GM12873 (cell line): ENCODE measurements at regions not wholly inside any gene's neighbourhood (a gene's known extent, or its start where the extent isn't known, plus 50 kb on each side); places are given as distances from the start of the nearest gene placed in this dataset.

Experiments
- TF ChIP-seq, protein P1 (sequence below): IDR thresholded peaks from 2 replicates; pipeline ENCODE4 v1.5.1; 2012; ENCODE audit warnings: low read depth, mild to moderate bottlenecking, moderate library complexity, low read length, control low read depth; ENCODE audit not compliant: insufficient read depth; ENCODE audit errors: missing control alignments

DNA sequence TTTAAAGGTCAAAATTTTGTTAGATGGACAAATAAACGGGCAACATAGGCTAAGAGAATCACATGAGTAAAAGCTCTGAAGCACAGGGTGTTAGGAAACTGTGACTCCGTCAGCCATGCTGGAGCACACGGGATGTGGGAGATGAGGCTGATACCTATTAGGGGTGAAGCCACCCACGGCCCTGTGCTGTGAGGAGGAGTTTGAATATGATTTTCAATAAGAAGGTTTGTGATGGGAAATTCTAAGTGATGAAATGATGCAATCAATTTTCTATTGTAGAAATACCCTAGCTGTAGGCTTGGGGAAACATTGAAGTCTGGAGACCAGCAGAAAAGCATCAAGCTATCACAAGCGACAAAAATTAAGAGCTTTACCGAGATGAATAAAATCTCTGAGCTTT is 431.3 kb downstream of the CMPK2 start:
- TF ChIP-seq, protein P1, sequence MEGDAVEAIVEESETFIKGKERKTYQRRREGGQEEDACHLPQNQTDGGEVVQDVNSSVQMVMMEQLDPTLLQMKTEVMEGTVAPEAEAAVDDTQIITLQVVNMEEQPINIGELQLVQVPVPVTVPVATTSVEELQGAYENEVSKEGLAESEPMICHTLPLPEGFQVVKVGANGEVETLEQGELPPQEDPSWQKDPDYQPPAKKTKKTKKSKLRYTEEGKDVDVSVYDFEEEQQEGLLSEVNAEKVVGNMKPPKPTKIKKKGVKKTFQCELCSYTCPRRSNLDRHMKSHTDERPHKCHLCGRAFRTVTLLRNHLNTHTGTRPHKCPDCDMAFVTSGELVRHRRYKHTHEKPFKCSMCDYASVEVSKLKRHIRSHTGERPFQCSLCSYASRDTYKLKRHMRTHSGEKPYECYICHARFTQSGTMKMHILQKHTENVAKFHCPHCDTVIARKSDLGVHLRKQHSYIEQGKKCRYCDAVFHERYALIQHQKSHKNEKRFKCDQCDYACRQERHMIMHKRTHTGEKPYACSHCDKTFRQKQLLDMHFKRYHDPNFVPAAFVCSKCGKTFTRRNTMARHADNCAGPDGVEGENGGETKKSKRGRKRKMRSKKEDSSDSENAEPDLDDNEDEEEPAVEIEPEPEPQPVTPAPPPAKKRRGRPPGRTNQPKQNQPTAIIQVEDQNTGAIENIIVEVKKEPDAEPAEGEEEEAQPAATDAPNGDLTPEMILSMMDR = no peak

DNA sequence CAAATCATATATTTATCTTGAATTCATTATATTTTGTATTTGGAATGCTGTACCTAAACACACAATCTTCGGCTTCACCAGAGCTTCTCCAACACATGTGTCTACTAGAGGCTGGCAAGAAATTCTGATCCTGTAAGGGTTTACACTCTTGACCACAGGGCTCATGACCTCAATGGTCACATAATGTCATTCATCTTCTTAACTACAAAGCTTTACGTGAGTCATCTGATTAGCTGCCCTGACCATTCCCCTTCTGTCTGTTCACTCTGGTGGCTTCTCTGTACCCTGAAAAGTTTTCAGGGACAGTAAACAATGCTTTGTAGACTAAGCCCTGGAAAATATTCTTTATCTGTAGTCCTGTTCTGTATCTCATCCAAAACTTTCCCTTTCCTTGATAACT is 423.9 kb downstream of the CMPK2 start:
- TF ChIP-seq, protein P1 = no peak

DNA sequence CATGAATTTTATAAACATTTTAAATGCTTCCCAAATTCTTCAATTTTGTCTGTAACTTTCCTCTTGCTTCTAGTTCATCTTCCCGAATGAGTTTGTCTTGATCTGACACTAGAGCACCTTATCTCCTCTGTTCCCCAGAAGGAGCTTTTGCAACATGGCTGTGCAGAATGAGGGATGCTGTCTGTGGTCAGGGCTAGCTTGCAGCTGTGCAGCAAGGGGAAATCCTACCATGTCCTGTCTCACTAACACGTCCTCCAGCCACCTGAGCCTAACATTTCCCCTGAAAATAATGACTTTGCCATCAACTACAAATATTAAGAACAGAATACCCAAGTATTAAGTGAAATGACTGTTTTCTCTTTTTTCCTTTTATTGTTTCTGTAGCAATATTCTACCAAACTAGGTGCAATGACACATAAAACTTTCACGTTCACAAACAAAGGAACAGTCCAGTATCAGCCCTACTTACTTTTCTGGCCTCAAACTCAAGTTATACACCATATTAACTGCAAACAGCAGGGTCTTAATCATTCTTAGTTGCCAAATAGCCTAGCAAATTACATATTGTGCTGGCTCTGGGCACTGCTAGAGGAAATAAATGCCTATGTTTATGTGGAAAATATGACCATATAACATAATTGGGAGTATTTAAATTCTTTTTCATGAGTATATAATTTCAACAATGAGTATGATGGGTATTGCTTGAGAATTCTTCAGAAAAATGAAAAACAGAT is 423.3 kb downstream of the CMPK2 start:
- TF ChIP-seq, protein P1 = no peak

DNA sequence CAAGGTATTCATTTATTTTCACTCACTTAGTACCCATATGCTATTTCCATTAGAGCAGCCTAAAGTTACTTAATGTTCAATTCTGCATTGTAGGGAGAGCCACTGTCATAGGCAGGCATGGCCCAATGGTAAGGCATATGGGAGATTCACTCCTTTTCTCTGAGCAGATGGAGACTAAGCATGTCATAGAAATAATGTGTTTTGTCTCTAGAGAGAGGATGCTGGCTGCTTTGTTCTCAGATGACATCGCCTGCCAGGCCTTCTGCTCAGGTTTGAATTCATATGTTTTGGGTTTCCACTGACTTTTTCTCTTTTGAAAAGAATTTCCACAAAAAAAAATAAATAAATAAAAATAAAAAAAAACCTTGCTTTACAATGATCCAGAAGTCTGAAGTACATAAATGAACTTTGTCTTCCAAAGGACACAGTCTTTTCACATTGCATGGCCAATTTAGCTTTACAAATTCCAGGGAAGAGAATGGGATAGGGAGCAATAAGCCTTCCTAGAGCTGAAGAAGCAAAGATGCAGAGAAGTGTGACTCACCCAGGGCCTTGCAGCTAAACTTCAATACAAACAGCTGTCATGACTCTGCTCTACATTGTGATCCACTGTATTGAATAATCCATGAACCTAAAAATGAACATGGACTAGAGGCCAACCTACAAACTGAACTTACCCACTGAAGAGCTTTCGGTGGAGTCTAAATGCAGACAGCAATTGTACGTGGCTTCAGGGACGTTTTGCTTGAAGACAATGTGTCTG is 422.5 kb downstream of the CMPK2 start:
- TF ChIP-seq, protein P1 = no peak

DNA sequence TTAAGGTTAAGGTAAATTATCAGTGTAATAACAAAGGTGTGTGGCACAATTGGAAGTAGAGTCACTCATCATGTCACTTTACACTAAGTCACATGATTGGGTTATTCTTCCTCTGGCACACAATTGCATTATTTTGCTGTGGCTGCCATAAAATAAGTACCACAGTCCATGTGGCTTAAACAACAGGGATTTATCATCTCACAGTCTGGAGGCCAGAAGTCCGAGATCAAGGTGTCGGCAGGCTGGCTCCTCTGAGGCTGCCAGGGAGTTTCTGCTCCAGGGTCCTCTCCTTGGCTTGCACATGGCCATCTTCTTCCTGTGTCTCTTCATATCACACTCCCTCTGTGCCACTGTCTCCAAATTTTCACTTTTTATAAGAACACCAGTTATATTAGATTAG is 421.2 kb downstream of the CMPK2 start:
- TF ChIP-seq, protein P1 = no peak

DNA sequence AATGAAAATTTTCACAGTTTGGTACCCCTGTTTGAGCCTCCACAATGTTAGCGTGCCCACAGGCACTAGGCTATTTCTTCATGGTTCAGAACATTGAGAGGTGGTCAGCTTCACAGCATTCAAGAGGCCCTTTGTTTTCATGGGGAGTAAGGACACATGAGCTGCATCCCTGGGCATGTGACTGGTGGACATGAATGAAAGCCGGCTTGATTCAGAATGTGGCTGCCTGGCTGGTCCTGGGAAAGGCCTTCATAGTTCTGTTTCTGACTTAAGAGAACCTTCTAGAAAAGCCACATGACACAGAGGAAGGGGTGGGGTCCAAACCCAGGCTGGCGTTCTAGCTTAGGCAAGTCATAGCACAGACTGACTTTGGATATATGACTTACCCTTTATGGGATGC is 420.6 kb downstream of the CMPK2 start:
- TF ChIP-seq, protein P1 = no peak

DNA sequence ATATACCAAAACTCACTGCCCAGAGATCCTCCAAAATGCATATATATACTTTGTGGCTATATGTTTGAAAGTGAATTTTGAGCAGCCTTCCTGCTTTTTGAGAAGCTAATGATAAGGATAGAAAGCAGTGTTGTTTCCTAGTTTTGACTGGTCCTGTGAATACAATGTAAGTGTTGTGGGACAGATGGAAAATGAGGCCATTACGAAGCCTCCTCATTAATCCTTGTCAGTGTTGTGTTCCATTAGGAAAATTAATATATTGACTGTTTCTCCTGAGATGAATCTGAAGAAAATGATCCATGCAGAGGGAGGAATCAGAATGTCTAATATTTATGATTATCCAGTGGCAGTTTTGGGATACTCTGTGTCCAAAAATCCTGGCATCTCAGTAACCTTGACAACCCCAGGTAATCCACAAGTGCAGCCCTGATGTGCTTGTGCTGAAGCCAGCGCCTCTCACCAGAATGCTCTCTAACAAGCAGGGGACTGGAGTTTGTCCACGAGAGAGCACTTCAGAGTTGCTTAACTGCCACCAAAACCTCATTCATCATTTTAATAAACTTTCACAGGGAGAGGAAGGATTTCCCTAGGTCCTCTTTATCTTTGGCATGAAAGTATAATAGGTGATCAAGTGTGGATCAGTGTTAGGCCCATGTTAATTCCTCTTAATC is 418.6 kb downstream of the CMPK2 start:
- TF ChIP-seq, protein P1 = no peak
